ENCODE measurements at regions not wholly inside any gene's neighbourhood (a gene's known extent, or its start where the extent isn't known, plus 50 kb on each side); places are given as distances from the start of the nearest gene placed in this dataset.

DNA sequence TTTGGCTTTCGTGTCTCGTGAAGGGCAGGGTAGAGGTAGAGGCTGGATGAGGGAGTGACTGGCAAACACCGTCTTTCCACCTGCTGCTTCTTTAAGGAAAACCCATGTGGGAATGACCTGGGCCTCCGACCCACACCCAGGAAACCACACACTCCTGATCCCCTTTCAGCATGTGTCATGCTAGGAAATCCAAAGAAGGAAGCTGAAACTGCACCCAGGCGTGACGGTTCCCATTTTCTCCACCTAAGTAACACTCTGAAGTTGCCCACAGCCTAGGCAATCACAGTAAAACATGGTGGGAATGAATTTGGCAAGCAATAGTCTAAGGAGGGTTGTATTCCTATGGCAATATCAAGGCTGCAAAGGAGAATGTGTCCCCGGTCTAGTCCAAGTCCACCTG lies 538.4 kb upstream of the NOX3 start:
- no peak for DNase-seq (ENCODE audit: low read depth)

DNA sequence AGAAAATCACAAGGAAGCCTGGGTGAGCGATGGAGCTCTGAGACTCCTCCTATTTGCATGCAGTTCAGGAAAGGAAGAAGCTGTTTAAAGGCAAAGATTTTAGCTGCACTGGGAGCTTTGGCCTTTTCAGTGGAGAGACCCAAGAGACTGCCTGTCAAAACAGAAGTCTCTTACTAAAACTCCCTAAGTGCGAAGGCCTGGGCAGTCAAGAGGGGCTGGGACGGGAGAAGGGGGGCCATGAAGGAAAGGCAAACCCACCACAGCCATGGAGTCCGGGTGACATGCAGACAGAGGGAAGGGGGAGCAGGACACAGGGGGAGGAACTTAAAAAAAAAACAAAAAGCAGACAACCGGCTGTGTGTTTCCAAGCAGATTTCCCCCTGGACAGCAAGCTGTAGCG lies 537.6 kb upstream of the NOX3 start:
- no peak for DNase-seq (ENCODE audit: low read depth)

DNA sequence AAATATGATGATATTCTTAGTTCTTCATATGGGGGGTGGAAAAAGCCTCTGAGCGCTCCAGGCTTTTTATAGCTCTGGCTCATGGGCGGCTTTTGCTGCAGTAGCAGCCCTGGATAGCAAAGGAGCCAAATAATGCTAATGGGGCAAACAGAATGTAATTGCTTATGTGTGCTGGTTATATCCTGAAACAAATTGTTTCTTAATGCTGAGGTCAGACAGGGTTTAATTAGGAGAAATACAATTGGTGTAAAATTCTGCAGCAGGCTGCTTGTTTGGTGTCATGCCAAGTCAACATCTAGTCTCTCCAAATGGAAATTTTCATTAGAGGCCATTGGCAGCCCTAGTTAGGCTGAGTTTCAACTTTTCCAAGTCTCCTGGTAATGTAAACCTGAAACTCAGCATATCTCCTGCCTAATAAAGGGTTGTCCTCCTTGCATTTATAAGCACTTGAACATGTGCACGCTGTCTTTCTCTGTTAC lies 530.1 kb upstream of the NOX3 start:
- no peak for DNase-seq (ENCODE audit: low read depth)

DNA sequence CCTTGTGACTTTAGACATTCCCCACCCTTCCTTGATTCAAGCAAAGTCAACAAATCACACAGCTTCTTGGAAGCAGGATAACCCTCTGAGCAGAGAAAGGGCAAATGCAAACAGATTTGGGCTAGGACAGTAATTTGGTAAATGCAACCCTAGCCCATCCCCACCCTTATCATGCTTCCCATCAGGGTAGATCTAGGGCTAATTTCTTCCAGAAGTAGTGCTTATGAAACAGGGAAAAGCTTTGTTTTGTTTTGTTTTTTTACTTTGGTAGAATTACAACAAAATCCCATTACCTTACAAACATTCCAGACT lies 525.1 kb upstream of the NOX3 start:
- DNase-seq (ENCODE audit: low read depth): no peak

DNA sequence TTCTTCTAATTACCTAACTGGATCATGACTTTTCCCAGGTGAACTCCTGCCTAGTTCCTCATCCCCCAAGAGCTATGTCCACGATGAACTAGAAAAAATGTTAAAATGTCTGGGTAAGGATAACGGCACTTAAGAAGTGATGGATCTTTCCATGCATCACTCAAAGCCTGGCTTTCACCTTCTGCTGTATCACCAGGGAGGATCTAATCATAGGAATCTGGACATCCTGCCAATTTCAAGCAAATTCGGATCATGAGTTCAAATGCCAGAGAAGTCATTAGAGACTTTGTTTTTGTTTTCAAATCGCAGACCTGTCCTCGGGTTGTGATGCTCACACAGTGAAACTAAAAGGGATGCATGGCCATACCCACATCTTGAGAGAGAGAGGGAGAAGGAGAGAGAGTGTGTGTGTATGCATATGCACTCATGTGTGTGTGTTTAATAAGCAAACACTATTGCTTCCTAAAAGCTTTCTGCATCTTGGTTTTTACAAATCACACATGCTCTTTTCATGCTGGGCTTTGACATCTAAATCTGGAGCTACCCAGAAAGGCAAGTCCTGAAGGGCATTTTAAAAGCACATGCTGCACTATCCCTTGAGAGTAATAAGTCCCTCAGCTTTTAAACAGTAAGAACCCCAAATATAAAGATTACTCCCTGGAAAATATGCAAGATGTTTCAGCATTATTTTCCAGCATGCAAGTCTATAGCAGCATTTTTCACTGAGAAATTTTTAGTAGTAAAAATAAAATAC lies 524.6 kb upstream of the NOX3 start:
- no peak for DNase-seq (ENCODE audit: low read depth)

DNA sequence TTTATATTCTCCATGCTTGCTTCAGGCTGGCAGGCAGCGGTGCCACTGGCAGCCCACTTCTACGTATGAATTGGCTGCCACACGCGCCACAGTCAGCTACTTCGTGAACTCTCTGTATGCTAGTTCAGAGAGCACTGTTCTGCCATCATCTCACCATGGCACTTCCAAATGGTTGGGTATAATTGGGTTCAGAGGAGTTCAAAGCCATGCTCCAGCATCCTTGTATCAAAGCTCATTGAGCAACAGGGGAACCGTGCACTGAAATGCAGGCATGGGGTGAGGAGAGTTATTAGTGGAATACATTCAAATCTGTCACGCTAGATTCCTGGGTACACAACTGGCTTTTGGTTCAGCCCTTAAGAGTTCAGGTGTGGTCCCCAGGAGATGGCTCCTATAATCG lies 519.9 kb upstream of the NOX3 start:
- no peak for DNase-seq (ENCODE audit: low read depth)

DNA sequence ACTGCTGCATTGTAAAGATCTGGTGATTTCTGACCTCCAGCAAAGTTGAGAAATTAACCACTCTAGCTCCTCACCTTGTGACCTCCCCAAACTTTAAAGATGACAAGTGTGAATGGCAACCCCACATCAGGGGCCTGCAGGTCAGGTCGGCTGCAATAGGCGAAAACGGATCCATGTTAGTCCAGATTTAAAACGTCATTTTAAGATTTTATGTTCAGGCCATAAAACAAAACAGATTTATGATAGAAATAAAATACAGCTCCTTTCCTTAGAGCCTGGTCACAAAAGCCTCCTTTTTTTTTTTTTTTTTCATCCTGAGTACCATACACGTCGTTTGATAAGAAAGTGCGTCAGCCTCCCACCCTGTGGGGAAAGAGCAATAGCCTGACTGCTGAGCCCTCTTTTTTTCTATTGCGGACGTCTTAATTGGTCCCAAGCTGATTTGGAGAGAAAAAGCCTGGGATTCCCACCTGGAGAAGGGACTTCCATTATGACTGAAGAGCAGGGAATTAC lies 519.2 kb upstream of the NOX3 start:
- no peak for DNase-seq (ENCODE audit: low read depth)

DNA sequence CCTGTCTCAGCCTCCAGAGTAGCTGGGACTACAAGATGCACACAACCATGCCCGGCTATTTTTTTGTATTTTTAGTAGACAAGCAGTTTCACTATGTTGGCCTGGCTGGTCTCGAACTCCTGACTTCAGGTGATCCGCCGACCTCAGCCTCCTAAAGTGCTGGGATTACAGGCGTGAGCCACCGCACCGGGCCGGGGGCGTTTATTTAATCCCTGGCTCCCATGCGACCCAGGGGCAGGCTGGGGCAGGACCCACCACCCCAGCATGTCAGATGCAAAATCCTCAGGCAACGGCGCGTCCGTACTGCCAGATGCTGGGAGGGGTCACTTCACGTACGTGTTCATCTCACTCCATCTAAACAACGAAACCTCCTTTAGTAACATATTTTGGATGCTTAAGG lies 518.7 kb upstream of the NOX3 start:
- DNase-seq (ENCODE audit: low read depth): no peak

DNA sequence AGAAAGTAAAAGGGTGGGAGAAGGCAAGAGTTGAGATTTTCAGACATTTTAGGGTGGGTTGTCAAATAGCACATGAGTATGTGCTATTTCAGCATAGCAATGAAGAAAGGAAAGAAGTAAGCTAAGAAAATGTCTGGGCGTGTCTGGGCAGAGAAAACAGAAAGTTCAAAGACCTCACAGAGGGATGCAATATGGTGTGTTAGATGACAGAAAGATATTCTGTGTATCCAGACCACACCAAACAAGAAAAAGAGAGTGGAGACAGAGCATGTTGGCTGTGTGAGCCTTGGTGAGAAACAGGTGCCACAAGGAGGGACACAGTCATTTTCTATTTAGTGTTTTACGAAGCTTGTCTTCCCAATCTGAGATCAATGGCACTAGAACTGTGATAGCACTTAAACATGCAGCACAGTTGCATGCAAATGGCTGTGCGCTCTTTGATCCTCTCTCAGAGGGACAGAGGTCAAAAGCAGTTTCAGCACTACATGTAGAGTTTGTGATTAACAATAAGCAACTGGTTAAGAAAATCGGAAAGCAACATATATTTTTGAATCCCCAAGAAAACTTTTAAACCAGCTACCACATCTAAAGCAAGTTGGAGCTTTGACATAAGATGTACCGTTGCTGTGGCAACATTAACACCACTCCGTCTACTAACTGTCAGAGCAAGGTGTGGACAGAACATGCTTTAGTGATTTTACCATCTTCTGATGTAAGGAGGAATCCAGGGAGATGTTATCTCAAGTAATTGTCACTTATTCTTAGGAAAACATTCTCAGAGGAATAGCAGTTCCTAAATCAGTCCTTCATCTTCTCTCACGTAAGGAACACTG lies 515.5 kb upstream of the NOX3 start:
- no peak for DNase-seq (ENCODE audit: low read depth)

DNA sequence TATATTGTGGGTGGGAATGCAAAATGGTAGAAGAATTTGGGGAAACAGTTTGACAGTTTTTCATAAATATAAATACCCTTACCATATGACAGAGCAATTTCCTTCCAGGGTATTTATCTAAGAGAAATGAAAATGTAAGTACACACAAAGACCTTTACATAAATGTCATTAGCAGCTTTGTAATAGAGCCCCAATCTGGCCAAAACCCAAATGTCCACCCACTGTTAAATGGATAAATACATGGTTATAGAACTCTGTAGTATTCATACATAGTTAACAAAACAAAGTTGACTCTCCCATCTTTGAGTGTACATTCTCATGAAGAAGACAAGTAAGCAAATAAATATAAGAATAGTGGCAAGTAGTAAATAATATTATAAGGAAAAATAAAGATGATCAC lies 514.8 kb upstream of the NOX3 start:
- no peak for DNase-seq (ENCODE audit: low read depth)

DNA sequence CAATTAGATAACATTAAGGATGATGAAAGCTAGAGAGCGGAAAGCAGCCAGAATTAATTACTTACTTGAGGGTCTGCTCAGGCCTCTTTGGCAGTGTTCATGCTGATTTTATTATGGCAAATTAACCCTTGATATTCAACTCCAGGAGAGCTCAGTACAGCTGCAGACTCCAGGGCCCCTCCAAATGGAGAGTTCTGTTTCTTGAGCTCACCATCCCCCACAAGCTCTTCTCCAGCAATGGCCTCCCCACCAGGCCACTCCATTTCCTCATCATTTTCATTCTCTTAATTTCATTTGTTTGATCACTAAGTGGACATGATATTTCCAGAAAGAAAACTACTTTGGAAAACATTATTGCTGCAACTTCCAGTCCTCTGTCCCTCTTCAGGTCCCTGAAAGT lies 513.3 kb upstream of the NOX3 start:
- DNase-seq (ENCODE audit: low read depth): no peak

DNA sequence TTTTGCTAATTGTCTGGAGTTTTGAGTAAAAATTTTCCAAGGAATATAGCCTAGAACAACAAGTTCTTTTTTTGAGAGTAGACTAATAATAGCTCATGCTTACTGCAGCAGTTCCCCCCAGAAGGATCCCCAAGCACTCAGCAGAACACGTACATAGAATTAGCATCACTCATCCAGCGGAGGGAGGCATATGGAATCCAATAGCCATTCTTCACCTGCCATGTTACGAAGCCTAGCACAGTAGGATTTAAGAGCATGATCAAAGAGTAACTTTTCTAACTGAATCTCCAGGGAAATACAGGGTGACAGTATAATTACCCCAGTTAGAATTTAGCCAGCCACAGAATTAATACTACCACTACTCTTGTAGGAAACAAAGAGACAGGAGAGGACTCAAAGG lies 511.7 kb upstream of the NOX3 start:
- no peak for DNase-seq (ENCODE audit: low read depth)

DNA sequence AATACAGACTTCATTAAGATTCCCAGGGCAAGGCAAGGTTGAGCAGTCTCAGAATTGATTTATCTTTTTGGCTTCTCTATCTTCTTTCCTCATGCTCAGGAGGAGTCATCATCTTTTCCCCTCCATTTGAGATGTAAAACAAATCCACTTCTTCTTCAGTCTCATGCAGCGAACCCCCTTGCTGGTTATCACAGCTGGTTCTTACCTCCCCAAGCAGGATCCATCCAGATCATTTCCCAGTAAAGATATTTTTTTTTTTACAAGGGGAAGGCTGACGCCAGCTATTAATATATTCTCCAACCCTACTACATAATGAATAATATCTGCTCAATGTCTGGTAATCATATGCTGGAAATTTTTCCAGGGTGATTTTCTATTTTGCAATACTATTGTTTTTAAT lies 508.9 kb upstream of the NOX3 start:
- no peak for DNase-seq (ENCODE audit: low read depth)

DNA sequence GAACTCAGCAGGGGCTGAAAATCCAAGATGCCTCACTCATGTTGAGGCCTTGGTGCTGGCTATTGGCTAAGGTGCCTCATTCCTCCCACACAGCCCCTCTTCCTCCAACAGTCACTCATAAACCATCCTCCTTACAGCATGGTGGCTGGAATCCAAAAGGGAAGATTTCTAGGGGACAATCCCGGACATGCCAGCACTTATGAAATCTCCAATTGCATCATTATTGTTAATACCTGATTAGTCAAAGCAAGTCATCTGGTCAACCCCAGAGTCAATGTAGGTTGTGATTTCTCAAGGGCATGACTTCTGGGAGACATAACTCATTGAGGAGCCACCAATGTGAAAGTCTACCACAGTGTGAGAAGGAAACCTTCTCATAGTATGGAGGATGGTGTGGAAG lies 506.6 kb upstream of the NOX3 start:
- no peak for DNase-seq (ENCODE audit: low read depth)

DNA sequence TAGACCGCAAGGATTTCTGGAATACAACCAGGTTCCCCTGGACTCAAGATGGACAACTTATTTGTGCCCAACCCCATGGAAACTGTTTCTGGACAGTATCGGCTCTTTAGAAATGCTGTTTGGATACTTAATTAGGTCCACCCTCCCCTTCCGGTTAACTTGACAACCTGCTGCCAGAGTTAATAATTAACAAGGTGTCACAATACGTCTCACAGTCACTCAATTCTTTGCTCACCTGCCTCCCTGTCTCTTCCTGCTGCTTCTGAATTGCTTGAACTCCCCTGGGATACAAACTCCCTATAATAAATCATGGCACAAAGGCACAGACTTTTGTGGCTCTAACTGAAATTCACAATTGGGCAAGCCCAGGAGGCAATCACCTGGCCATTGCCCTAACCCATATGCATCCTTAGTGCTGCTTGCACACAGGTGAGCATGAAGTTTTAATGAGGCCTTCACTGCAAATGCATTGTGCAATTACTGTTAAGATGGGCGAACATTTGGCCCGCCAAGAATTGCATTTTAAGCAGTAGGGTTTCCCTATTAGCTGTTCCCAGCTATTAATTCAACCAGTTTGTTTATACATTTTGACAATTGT lies 504.4 kb upstream of the NOX3 start:
- no peak for DNase-seq (ENCODE audit: low read depth)

DNA sequence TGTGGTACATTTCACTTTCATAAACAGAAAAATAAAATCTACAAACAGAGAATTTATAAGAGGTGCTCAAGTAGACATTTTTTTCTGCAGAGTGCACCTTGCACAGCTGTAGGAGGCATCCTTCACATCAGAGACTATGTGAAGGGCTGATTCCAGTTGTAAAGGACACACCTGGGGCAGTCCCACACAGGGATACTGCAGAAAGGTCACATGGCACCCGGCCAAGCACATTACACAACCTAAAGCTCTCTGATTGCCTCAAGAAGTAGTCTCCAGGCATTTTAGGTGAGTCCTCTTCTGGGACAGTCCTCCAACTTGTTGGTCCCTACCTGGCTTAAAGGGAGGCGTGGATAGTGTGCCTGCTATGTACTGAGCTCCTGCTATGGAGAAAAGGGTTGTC lies 502.9 kb upstream of the NOX3 start:
- DNase-seq (ENCODE audit: low read depth): no peak

DNA sequence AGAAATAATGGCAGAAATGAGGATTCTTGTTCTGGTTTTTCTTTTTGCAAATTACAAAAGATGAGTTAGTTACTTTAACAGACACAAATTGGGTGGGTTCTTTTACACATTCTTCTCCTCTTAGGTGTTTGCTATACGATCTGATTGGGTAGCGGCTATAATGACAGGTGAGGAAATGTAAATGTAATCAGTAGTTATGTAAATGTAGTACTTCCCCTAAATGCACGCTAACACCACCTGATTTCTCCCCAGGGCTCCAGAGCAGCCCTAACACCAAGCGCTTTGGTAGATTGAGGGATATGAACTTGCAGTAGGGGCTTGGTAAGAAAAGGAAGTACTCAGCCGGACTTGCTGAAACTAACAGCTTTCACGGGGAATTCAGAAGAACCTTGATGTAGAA lies 499.4 kb upstream of the NOX3 start:
- no peak for DNase-seq (ENCODE audit: low read depth)

DNA sequence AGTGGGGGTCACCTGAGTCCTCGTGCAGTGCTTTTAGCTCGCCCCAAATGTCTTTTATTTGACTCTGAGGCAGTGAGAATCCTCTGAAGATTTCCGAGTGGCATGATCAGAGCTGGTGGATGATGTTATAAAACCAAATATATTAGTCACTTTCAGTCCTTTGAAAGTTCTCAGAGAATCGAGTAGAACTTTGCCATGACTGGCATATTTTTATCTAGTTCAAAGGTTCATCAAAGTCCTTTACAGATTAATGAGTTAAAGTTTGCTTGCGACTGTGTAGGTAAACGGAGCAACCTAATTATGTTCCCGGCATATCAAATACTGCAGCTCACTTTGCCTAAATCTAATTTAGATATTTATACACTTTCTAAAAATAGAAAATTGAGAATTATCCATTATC lies 498.5 kb upstream of the NOX3 start:
- DNase-seq (ENCODE audit: low read depth): no peak

DNA sequence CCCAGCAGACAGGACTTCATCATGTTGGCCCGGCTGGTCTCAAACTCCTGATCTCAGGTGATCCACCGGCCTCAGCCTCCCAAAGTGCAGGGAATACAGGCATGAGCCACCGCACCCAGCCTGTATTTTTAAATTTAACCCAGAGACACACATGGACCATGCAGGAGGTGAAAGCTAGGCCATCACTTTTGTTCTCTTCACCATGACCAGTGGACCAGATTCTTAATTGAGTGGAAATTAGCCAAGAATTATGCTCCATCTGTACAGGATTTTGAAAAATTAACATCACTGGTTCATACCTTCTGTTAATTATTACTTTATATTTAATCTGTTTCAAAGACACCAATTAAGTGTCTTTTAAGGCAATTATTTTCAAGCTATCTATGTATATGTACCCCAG lies 493.6 kb upstream of the NOX3 start:
- no peak for DNase-seq (ENCODE audit: low read depth)

DNA sequence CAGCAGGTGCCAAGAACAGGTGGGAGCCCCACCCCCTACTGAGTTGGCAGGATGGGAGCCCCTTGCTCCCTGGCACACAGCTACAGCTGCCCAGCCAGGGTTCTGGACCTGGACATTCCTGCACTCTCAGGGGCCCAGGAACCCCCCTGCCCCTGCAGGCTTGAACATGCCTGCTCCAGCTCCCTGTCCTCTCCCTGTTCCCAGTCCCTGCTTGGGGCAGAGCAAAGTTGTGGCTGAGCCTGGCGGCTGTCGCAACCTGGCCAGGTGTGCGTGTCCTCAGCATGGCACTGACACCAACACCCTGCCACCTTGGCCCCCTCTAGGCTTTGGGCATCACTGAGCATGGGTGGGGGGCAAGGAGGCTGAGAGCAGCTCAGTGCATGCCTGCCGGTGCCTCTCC lies 491.2 kb upstream of the NOX3 start:
- no peak for DNase-seq (ENCODE audit: low read depth)

DNA sequence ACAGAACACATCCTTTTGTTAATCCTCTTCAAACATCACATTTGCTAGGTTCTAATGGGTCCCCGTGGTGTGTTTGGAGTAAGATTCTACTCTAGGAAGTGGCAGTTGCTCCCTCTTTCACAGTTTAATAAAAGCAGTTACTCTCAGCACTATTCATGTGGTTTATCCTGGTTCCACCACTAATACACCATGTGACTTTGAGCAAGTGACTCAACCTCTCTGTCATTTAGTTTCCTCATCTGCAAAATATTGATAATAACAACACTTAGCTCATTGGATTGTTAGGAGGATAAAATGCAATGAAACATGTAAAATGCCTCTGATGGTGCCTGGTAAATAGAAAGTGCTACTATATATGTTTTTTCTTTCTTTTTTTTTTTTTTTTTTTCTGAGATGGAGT lies 488.0 kb upstream of the NOX3 start:
- DNase-seq (ENCODE audit: low read depth): no peak

DNA sequence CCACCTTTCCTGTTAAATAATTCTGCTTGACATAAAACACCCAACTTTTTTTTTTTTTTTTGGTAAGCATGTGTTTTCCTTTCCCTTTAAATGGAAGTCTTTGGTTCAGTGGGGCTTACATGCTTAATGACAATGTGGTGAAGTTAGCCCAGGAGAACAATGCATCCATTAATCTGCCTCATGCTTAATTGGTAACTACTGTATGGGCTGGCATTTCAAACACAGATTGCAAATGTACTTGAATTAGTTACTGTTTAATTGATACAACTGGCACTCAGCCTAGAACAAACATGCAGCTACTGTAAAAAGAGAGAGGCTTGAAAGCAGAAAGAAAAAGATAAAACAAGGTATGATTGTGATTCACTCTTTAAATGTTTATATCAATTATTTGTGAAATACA lies 483.6 kb upstream of the NOX3 start:
- DNase-seq (ENCODE audit: low read depth): no peak

DNA sequence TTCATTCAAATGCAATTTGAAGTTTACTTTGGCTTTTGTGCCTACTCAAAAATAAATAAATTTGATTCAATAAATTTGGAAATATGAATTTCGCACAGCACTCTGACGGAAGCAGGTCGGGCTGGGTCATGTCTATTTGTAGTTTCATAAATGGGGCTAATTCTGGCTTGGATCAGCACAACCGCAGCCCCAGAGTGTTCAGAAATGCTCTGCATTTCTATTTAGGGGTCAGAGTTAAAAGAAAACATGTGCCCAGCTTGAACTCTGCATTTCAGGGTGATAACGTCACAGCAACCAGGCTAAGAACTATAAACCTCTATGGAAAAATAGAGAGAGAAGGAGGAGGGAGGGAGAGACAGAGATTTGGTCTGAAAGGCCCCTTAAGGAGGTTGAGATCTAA lies 480.9 kb upstream of the NOX3 start:
- DNase-seq (ENCODE audit: low read depth): no peak
